ENCODE measurements at regions not wholly inside any gene's neighbourhood (a gene's known extent, or its start where the extent isn't known, plus 50 kb on each side); places are given as distances from the start of the nearest gene placed in this dataset.

DNA sequence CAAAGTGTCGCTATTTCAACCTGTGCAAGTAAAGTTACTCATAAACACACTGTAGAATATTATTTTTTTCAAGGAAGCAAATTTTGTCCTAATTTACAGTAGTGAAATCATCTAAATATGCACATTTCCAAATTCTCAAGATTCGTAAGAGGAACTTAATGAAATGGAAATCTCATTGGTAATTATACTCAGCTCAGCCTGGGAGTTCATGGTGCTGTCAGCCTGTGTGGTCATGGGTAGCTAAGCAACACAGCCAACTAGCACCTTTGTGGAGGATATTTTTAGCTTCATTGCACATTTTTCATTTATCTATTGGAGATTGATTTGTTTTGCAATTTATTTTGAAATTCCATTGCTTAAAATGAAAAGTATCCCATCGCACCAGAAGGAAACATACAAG is 975.7 kb upstream of the ZEB2 start:
- no peak for DNase-seq

DNA sequence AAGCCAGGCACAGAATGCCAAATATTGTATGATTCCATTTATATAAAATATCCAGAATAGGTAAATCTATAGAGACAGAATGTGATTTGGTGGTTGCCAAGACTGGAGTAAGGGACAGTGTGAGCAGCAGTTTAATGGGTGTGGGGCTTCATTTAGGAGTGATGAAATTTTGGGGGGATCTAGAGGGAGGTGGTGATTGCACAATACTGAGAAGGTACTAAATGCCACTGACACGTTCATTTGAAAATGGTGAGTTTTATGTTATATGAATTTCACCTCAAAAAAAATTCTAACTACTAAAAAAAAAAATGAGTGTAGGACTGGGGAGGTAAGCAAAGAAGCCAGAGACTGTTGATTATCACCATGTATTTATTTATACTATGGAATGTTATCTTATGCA is 974.5 kb upstream of the ZEB2 start:
- DNase-seq, result no peak

DNA sequence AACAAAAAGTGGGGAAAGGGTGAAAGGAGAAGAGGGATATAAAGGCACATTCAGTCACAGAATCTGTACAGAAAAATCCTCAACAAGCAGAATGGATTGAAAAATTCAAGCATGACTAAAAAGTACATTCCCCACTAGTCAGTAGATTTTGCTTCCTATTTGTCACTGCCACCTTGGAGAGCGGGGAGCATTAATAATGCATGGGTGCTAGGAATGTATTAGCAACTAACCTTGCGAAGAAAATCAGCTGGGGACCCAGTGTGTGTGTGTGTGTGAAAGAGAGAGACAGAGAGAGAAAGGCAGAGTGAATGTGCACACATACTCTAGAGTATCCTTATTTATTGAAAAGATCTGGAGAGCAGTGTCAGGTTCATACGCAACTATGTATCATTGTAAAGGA is 968.7 kb upstream of the ZEB2 start:
- no peak for DNase-seq

DNA sequence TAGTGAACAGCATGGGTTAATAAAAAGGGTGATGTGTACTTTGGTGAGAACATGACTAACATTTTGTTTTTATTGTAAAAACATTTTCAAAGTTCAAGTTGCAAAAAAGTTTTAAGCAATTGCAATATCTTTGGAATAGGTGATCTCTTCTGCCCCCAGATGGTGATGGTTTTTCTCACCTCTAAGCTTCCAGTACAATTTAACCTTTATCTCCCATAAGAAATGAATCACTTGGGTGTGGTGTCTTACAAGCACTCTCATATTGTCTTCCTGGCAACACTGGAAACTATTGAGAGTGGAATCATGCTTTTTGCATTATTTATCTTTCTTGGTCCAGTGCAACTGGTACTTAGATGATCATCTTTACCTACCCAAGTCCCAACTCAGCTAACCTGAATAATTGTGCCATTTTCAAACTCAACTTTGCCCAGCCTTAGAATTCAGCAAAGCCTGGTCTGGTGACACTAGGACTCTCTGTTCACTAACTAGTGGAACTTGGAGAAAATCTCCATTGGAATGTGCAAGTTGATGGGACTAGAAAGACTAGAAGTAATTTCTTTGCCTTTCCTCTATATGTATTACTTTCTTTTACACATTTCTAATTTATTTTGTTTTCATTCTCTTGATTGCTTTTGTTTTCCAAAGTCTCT is 964.7 kb upstream of the ZEB2 start:
- DNase-seq, result peak; percentile 57

GRCh38 chr2:145483854-145484253 is 963.9 kb upstream of the ZEB2 start:
- no peak for DNase-seq

DNA sequence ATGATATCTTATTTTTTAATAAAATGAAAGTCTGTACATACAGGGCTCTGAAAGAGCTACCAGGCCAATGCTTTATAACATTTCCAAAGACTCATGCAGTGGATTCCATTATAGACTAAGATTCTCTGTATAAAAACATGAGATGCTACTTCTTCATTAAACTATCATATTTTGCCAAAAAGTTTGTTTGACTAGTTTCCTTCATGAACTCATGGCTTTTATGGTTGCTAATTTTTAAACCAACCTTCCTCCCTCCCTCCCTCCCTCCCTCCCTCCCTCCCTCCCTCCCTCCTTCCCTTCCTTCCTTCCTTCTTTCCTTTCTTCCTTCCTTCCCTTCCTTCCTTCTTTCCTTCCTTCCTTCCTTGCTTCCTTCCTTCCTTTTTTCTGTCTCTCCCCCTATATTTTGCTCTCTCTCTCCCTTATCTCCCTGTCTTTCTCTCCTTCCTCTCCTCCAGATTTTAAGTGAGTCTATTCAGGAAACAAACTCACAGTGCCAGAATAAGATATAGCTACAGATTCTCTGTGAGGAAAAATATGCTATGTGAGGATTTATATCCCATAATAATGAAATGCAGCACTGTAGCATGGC is 961.5 kb upstream of the ZEB2 start:
- no peak for DNase-seq

DNA sequence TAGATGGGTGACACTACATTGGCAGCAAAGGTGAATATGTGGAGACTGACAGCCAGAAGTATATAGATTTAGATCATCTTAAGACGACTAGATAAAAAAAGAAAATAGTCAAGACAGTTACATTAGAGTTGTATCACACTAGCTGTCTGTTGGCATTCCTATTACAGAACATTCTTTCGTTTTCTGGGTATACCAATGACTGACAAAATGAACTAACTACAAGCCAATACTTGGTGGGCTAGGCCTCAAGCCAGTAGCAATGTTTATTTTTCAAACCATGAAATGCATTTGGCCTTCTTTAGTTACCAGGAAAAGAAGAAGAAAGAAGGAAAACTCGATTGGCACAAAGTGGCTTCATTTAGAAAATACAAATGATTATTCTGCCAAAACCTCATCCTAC is 944.9 kb upstream of the ZEB2 start:
- no peak for DNase-seq

GRCh38 chr2:145460112-145460511 is 940.2 kb upstream of the ZEB2 start:
- peak; percentile 89 for DNase-seq

DNA sequence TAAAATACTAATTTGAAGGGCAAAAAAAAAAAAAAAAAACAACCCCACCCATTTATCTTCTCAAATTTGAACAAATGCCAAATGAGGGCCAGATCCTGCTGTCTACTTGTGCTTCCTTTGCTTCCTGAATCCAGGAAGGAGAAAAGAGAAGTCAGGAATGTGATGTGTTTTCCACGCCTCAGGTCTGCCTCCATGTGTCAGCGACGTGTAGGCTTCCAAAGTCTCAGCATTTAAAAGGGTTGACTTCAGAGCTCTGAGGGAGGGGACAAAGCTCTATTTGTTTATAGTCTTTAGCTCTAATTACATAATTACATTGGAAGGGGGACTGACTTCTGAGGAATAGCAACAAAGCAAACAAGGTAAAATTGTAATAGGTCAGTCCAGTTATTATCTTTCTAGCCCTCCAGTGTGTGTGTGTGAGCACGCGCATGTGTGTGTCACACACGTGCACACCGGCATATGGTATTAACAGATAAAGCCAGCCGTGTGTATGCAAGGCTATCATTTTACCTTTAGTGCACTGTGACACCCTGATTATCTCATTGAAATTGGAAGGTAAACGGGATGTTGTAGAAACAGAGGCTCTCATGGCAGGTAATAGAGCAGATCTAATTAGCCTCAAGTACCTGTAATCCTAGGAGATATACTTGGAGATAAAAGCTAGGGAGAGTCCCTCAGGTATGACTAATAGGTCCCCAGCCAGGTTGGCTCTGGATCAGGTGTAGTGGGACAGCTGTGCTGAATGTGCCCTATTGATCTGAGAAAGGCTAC is 911.4 kb upstream of the ZEB2 start:
- DNase-seq, result no peak

GRCh38 chr2:145423809-145424208 is 903.9 kb upstream of the ZEB2 start:
- no peak for DNase-seq

GRCh38 chr2:145422576-145422975 is 902.7 kb upstream of the ZEB2 start:
- DNase-seq, result no peak

DNA sequence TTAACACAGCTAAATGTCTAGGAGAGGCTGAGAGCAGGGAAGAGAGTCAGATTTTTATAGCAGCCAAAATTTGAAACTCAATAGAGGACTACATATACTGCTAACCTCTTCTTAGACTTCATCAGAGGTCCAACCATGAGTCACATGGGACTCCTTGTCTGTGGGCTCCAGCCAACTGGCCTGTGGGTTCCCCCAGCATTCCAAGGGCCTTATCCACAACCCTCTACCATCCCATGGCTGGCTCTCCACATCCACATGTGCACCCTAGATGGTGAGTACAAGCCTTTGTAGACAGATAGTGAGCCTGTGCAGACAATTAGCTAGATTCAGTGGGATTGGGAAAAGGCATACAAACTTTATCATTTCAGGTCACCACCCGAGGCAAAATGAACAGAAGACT is 901.9 kb upstream of the ZEB2 start:
- DNase-seq, result peak; percentile 63

- peak; percentile 48 for DNase-seq
These were observed 896.7 kb upstream of the ZEB2 start for GRCh38 chr2:145416640-145417039.

- no peak for DNase-seq
These were observed 895.2 kb upstream of the ZEB2 start for GRCh38 chr2:145415151-145415550.

DNA sequence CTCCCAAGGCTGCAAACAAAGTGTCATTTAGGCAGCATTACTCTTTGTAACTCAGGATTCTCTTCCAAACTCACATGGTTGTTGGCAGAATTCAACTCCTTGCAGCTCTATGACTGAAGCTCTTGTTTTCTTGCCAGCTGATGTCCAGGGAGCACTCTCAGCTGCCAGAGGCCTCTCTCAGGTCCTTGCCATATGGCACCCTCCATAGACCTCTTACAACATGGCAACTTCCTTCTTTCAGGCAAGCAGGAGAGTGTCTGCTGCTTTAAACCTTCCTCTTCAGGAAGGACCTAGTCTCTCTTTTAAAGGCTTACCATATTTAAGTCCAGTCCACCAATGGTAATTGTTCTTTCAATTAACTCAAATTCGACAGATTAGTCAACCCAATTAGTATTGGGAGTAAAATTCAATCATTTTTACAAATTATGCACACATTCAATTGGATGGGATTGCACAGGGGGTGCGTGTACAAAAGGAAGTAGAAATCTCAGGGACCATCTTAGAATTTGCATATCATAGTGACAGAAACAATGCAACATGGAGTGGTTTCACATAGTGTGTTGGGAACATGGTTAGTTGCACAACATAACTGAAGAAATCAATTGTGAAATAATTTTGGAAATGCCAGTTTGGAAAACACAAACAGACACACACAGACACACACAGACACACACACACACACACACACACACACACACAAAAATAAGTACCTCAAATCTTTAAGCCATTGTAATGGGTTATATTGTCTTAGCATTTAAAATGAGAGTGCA is 893.5 kb upstream of the ZEB2 start:
- no peak for DNase-seq

- DNase-seq, result no peak
These were observed 892.2 kb upstream of the ZEB2 start for GRCh38 chr2:145412155-145412554.

DNA sequence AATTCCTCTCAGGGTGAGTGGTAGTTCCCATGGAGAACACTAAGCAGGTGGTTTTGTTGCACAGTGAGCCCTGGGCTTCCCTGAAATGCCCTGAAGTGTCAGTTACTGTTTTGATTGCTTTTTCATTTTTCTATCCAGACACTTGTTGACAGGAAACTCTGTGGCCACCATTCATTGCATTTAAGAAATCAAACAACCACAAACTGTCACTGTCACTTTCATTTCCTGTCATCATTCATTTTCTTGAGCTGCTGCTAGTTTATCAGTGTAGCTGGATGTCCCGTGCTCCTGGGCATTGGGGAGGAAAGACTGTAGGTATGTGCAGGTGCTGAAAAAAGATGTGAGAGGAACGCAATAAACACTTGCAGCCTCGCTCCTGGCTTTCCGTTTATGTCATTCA is 891.6 kb upstream of the ZEB2 start:
- DNase-seq, result no peak

GRCh38 chr2:145410086-145410485 is 890.2 kb upstream of the ZEB2 start:
- peak; percentile 8 for DNase-seq

- DNase-seq, result no peak
These were observed 889.1 kb upstream of the ZEB2 start for GRCh38 chr2:145408980-145409379.

DNA sequence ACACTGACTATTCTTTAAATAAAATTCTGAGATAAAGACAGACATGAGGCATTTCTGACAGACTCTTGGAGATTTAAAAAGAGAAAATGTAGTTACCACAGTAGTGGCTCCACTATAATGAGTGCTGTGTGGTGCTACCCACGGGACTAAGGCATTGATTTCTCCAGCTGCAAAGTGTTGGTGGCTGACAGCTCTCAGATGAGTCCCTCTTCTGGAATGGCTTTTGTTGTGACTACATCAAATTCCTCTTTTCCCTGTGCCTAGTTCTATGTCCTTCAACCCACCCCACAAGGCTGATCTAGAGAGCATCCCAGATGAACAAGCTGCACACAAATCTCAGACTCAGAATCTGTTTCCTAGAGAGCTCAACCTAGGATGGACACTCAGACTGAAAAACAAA is 884.8 kb upstream of the ZEB2 start:
- DNase-seq, result peak; percentile 4

GRCh38 chr2:145402706-145403277 is 882.9 kb upstream of the ZEB2 start:
- DNase-seq, result no peak

DNA sequence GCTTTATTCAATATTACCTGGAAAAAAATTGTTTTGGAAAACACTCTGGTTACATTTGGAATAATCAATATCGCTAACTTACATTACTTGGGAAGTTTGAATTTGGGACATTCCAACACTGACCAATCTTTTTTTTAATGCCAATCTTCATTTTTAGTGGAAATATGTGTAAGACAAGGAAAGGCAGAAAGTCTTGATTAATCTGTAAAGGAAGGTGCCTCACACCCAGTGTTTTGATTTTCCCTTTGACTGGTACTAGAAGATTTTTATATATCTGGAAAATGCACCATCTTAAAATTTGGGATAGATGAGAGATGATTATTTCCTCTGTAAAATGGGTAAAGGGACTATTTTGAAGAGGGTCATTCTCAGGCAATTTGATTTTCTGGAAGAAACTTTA is 879.2 kb upstream of the ZEB2 start:
- DNase-seq, result no peak

- no peak for DNase-seq
These were observed 874.3 kb upstream of the ZEB2 start for GRCh38 chr2:145394181-145394580.

Measured in EL (cell line).